ENCODE measurements at regions not wholly inside any gene's neighbourhood (a gene's known extent, or its start where the extent isn't known, plus 50 kb on each side); places are given as distances from the start of the nearest gene placed in this dataset.
"Not testable (repeated sequence)": the region's sequence is repeated elsewhere in the genome, so short reads cannot be mapped to it uniquely, and the experiment has no call there.

- DNase-seq = no peak
These were observed 1407.4 kb downstream of the SUCLG1 start for GRCh38 chr2:83051538-83052170.

- no peak for DNase-seq
These were observed 1417.0 kb downstream of the SUCLG1 start for GRCh38 chr2:83042053-83042452.

- no peak for DNase-seq
These were observed 1436.4 kb downstream of the SUCLG1 start for GRCh38 chr2:83022631-83023210.

GRCh38 chr2:83017366-83018090 lies 1441.6 kb downstream of the SUCLG1 start:
- DNase-seq = no peak

GRCh38 chr2:83016343-83017110 lies 1442.6 kb downstream of the SUCLG1 start:
- DNase-seq = no peak

- no peak for DNase-seq
These were observed 1443.2 kb downstream of the SUCLG1 start for GRCh38 chr2:83015900-83016299.

GRCh38 chr2:83015035-83015715 lies 1443.9 kb downstream of the SUCLG1 start:
- no peak for DNase-seq

GRCh38 chr2:83014462-83014861 lies 1444.6 kb downstream of the SUCLG1 start:
- no peak for DNase-seq

- DNase-seq = no peak
These were observed 1452.1 kb downstream of the SUCLG1 start for GRCh38 chr2:83006961-83007360.

GRCh38 chr2:83003555-83003954 lies 1455.5 kb downstream of the SUCLG1 start:
- DNase-seq = no peak

- peak; percentile 38 for DNase-seq
These were observed 1456.4 kb downstream of the SUCLG1 start for GRCh38 chr2:83002706-83003105.

- DNase-seq = no peak
These were observed 1460.3 kb downstream of the SUCLG1 start for GRCh38 chr2:82998781-82999180.

- no peak for DNase-seq
These were observed 1462.9 kb downstream of the SUCLG1 start for GRCh38 chr2:82996217-82996616.

- DNase-seq = no peak
These were observed 1464.9 kb downstream of the SUCLG1 start for GRCh38 chr2:82994151-82994550.

- no peak for DNase-seq
These were observed 1465.5 kb downstream of the SUCLG1 start for GRCh38 chr2:82993609-82994008.

- DNase-seq = no peak
These were observed 1466.1 kb downstream of the SUCLG1 start for GRCh38 chr2:82992968-82993367.

- not testable (repeated sequence) for DNase-seq
These were observed 1471.4 kb downstream of the SUCLG1 start for GRCh38 chr2:82987706-82988105.

- no peak for DNase-seq
These were observed 1472.2 kb downstream of the SUCLG1 start for GRCh38 chr2:82986899-82987298.

- DNase-seq = no peak
These were observed 1473.4 kb downstream of the SUCLG1 start for GRCh38 chr2:82985572-82986197.

- no peak for DNase-seq
These were observed 1490.7 kb downstream of the SUCLG1 start for GRCh38 chr2:82968358-82968757.

- no peak for DNase-seq
These were observed 1494.7 kb downstream of the SUCLG1 start for GRCh38 chr2:82964341-82964740.

- no peak for DNase-seq
These were observed 1499.4 kb downstream of the SUCLG1 start for GRCh38 chr2:82959727-82960126.

Data from left kidney (tissue), 1 donor.